Stimulated activated CD8-positive, alpha-beta memory T cell treated with anti-CD3 and anti-CD28 coated beads, Interleukin-4, amount 100 ng/mL, for 24 hours (primary cell): ENCODE measurements at regions not wholly inside any gene's neighbourhood (a gene's known extent, or its start where the extent isn't known, plus 50 kb on each side); places are given as distances from the start of the nearest gene placed in this dataset.

Source experiments
- DNase-seq: peaks from one replicate; pipeline ENCODE4 v3.0.0-alpha.2; 2020; ENCODE audit warnings: low read depth

- DNase-seq, result no peak
Observed at GRCh38 chr3:35498506-35499210, 140.7 kb upstream of the ARPP21 start.

- no peak for DNase-seq
Observed at GRCh38 chr3:35500641-35501350, 138.5 kb upstream of the ARPP21 start.

- no peak for DNase-seq
Observed at GRCh38 chr3:35502699-35503098, 136.6 kb upstream of the ARPP21 start.

- DNase-seq, result no peak
Observed at GRCh38 chr3:35505181-35505580, 134.1 kb upstream of the ARPP21 start.

- DNase-seq, result no peak
Observed at GRCh38 chr3:35505772-35506171, 133.6 kb upstream of the ARPP21 start.

GRCh38 chr3:35519936-35520335, 119.4 kb upstream of the ARPP21 start:
- no peak for DNase-seq

GRCh38 chr3:35521196-35521595, 118.1 kb upstream of the ARPP21 start:
- DNase-seq, result no peak

GRCh38 chr3:35522450-35522849, 116.9 kb upstream of the ARPP21 start:
- DNase-seq, result no peak

- no peak for DNase-seq
Observed at GRCh38 chr3:35523074-35523473, 116.3 kb upstream of the ARPP21 start.

- no peak for DNase-seq
Observed at GRCh38 chr3:35523838-35524237, 115.5 kb upstream of the ARPP21 start.

- DNase-seq, result no peak
Observed at GRCh38 chr3:35524856-35525255, 114.5 kb upstream of the ARPP21 start.

- no peak for DNase-seq
Observed at GRCh38 chr3:35528728-35529127, 110.6 kb upstream of the ARPP21 start.

GRCh38 chr3:35529337-35529736, 110.0 kb upstream of the ARPP21 start:
- no peak for DNase-seq

- DNase-seq, result no peak
Observed at GRCh38 chr3:35537265-35537664, 102.1 kb upstream of the ARPP21 start.

GRCh38 chr3:35544976-35545375, 94.3 kb upstream of the ARPP21 start:
- no peak for DNase-seq

GRCh38 chr3:35549690-35550089, 89.6 kb upstream of the ARPP21 start:
- no peak for DNase-seq

GRCh38 chr3:35562141-35562540, 77.2 kb upstream of the ARPP21 start:
- no peak for DNase-seq

- DNase-seq, result no peak
Observed at GRCh38 chr3:35565048-35565447, 74.3 kb upstream of the ARPP21 start.
